ENCODE measurements at regions not wholly inside any gene's neighbourhood (a gene's known extent, or its start where the extent isn't known, plus 50 kb on each side); places are given as distances from the start of the nearest gene placed in this dataset.

- H3K27me3 ChIP-seq (replicated peaks; ENCODE audit: insufficient read depth) = no peaks in the 10 kb centered on the region
- no peaks in the 10 kb centered on the region for H3K36me3 ChIP-seq
- H3K4me3 ChIP-seq = no peak overlapping the region
- no peaks in the 10 kb centered on the region for H3K4me1 ChIP-seq (ENCODE audit: control insufficient read depth in 1 of 2, low read depth in 2 of 2)
- no peak overlapping the region for H3K27ac ChIP-seq
- no peaks in the 10 kb centered on the region for H3K9me3 ChIP-seq
- no peak for TF ChIP-seq CTCF (IDR thresholded peaks at IDR 0.05)
- ATAC-seq (ENCODE audit: insufficient number of reproducible peaks, low FRiP score, low read depth) (no peak), DNase-seq (ENCODE audit: low spot score) (no peak)
These were observed 97.7 kb upstream of the SFSWAP start for GRCh38 chr12:131613186-131613585.

- H3K27me3 ChIP-seq (replicated peaks; ENCODE audit: insufficient read depth) = no peaks in the 10 kb centered on the region
- no peak for DNase-seq (ENCODE audit: low spot score)
- H3K4me3 ChIP-seq = no peak overlapping the region
- no peaks in the 10 kb centered on the region for H3K9me3 ChIP-seq
- no peaks in the 10 kb centered on the region for H3K36me3 ChIP-seq
- no peak for ATAC-seq (ENCODE audit: insufficient number of reproducible peaks, low FRiP score, low read depth)
- TF ChIP-seq CTCF (IDR thresholded peaks at IDR 0.05) = no peak
- no peak overlapping the region for H3K27ac ChIP-seq
- no peaks in the 10 kb centered on the region for H3K4me1 ChIP-seq (ENCODE audit: control insufficient read depth in 1 of 2, low read depth in 2 of 2)
These were observed 97.2 kb upstream of the SFSWAP start for GRCh38 chr12:131613678-131614077.

GRCh38 chr12:131615326-131616042, 95.4 kb upstream of the SFSWAP start:
- no peak for ATAC-seq (ENCODE audit: insufficient number of reproducible peaks, low FRiP score, low read depth)
- no peaks in the 10 kb centered on the region for H3K4me1 ChIP-seq (ENCODE audit: control insufficient read depth in 1 of 2, low read depth in 2 of 2)
- no peak overlapping the region for H3K27ac ChIP-seq
- DNase-seq (ENCODE audit: low spot score) = no peak
- no peaks in the 10 kb centered on the region for H3K9me3 ChIP-seq
- no peak overlapping the region for H3K4me3 ChIP-seq
- no peaks in the 10 kb centered on the region for H3K27me3 ChIP-seq (replicated peaks; ENCODE audit: insufficient read depth)
- no peak for TF ChIP-seq CTCF (IDR thresholded peaks at IDR 0.05)
- no peaks in the 10 kb centered on the region for H3K36me3 ChIP-seq

GRCh38 chr12:131616043-131616700, 94.7 kb upstream of the SFSWAP start:
- Histone ChIP-seq H3K9me3 (no peaks in the 10 kb centered on the region), H3K4me3 (no peak overlapping the region), H3K4me1 (ENCODE audit: control insufficient read depth in 1 of 2, low read depth in 2 of 2) (no peaks in the 10 kb centered on the region), H3K27ac (no peak overlapping the region), H3K36me3 (no peaks in the 10 kb centered on the region), H3K27me3 (replicated peaks; ENCODE audit: insufficient read depth) (no peaks in the 10 kb centered on the region)
- ATAC-seq (ENCODE audit: insufficient number of reproducible peaks, low FRiP score, low read depth) (no peak), DNase-seq (ENCODE audit: low spot score) (no peak)
- no peak for TF ChIP-seq CTCF (IDR thresholded peaks at IDR 0.05)

- ATAC-seq (ENCODE audit: insufficient number of reproducible peaks, low FRiP score, low read depth) = no peak
- Histone ChIP-seq H3K4me3 (no peak overlapping the region), H3K27me3 (replicated peaks; ENCODE audit: insufficient read depth) (no peaks in the 10 kb centered on the region), H3K4me1 (ENCODE audit: control insufficient read depth in 1 of 2, low read depth in 2 of 2) (no peaks in the 10 kb centered on the region), H3K9me3 (no peaks in the 10 kb centered on the region), H3K27ac (no peak overlapping the region), H3K36me3 (no peaks in the 10 kb centered on the region)
- DNase-seq (ENCODE audit: low spot score) = no peak
- TF ChIP-seq CTCF (IDR thresholded peaks at IDR 0.05) = no peak
These were observed 94.2 kb upstream of the SFSWAP start for GRCh38 chr12:131616738-131617137.

All from thoracic aorta (tissue), 2 donors.